ENCODE measurements at regions not wholly inside any gene's neighbourhood (a gene's known extent, or its start where the extent isn't known, plus 50 kb on each side); places are given as distances from the start of the nearest gene placed in this dataset.

DNA sequence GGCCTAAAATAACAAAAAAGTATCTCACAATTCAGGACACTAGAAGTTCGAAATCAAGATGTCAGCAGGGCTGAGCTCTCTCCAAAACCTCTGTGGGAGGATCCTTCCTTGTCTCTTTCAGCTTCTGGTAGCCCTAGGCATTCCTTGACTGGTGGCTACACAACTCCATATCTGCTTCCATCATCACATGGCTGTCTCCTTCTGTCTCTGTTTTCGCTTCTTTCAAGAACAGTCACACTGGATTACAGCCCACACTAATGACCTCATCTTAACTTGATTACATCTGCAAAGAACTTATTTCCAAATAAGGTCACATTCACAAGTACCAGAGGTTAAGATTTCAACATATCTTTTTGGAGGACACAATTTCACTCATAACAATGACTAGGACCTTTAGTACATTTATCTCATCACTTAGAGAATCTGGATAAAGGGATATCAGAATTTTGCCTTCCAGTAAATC is 275.2 kb downstream of the IRS1 start:
- TF ChIP-seq ZBTB21 (tag by site-specific recombination; IDR thresholded peaks at IDR 0.05) (peak; percentile 42; the same call in 1 of the 2 replicates), ZNF274 (IDR thresholded peaks at IDR 0.05; ENCODE audit: low read length) (no peak), ZNF274 (tag by site-specific recombination; IDR thresholded peaks at IDR 0.05; ENCODE audit: borderline replicate concordance) (no peak), ZNF514 (tag by site-specific recombination; IDR thresholded peaks at IDR 0.05) (no peak), ZNF223 (tag by site-specific recombination; IDR thresholded peaks at IDR 0.05) (no peak), GLIS2 (tag by site-specific recombination; IDR thresholded peaks at IDR 0.05) (no peak)
- TF ChIP-seq, protein P1, sequence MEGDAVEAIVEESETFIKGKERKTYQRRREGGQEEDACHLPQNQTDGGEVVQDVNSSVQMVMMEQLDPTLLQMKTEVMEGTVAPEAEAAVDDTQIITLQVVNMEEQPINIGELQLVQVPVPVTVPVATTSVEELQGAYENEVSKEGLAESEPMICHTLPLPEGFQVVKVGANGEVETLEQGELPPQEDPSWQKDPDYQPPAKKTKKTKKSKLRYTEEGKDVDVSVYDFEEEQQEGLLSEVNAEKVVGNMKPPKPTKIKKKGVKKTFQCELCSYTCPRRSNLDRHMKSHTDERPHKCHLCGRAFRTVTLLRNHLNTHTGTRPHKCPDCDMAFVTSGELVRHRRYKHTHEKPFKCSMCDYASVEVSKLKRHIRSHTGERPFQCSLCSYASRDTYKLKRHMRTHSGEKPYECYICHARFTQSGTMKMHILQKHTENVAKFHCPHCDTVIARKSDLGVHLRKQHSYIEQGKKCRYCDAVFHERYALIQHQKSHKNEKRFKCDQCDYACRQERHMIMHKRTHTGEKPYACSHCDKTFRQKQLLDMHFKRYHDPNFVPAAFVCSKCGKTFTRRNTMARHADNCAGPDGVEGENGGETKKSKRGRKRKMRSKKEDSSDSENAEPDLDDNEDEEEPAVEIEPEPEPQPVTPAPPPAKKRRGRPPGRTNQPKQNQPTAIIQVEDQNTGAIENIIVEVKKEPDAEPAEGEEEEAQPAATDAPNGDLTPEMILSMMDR (tag by site-specific recombination; IDR thresholded peaks at IDR 0.05) = no peak
- TF ChIP-seq, protein P2, sequence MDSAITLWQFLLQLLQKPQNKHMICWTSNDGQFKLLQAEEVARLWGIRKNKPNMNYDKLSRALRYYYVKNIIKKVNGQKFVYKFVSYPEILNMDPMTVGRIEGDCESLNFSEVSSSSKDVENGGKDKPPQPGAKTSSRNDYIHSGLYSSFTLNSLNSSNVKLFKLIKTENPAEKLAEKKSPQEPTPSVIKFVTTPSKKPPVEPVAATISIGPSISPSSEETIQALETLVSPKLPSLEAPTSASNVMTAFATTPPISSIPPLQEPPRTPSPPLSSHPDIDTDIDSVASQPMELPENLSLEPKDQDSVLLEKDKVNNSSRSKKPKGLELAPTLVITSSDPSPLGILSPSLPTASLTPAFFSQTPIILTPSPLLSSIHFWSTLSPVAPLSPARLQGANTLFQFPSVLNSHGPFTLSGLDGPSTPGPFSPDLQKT (IDR thresholded peaks at IDR 0.05; ENCODE audit: borderline replicate concordance, low read depth, low read length) = no peak
